Loucy (cell line): ENCODE measurements at regions not wholly inside any gene's neighbourhood (a gene's known extent, or its start where the extent isn't known, plus 50 kb on each side); places are given as distances from the start of the nearest gene placed in this dataset.

Experiments
- H2AFZ ChIP-seq: fragments of 200-600 bp; sonication (generic); 2 replicates; pipeline ENCODE4 v1.6.0; 2016; ENCODE audit warnings: antibody characterized with exemption, mild to moderate bottlenecking, low read length, moderate library complexity
- H3F3A ChIP-seq: fragments of 200-600 bp; 2 replicates; pipeline ENCODE4 v1.6.0; 2016; ENCODE audit warnings: antibody characterized with exemption, low read depth, mild to moderate bottlenecking
- H3K27me3 ChIP-seq: fragments of 200-600 bp; sonication (generic); 2 replicates; pipeline ENCODE4 v1.6.1; 2014; ENCODE audit warnings: low read length, mild to moderate bottlenecking; ENCODE audit not compliant: insufficient read depth, poor library complexity, severe bottlenecking
- H3K36me3 ChIP-seq: fragments of 200-600 bp; sonication (generic); 2 replicates; pipeline ENCODE4 v1.6.1; 2016; ENCODE audit warnings: low read length; ENCODE audit not compliant: insufficient read depth
- H3K4me1 ChIP-seq: fragments of 200-600 bp; sonication (generic); 2 replicates; pipeline ENCODE4 v1.5.1; 2014; ENCODE audit warnings: low read length, mild to moderate bottlenecking; ENCODE audit not compliant: insufficient read depth, poor library complexity, severe bottlenecking
- H3K4me2 ChIP-seq: fragments of 200-600 bp; sonication (generic); 2 replicates; pipeline ENCODE4 v1.6.0; 2014; ENCODE audit warnings: antibody characterized with exemption, low read length, low read depth, mild to moderate bottlenecking; ENCODE audit not compliant: poor library complexity, severe bottlenecking
- H3K4me3 ChIP-seq: fragments of 200-600 bp; sonication (generic); 2 replicates; pipeline ENCODE4 v1.5.1; 2014; ENCODE audit warnings: low read length, mild to moderate bottlenecking, mixed read lengths; ENCODE audit not compliant: poor library complexity, severe bottlenecking
- H3K79me2 ChIP-seq: fragments of 200-600 bp; sonication (generic); 2 replicates; pipeline ENCODE4 v1.6.1; 2014; ENCODE audit warnings: low read length; ENCODE audit not compliant: insufficient read depth
- H3K9ac ChIP-seq: fragments of 200-600 bp; sonication (generic); 2 replicates; pipeline ENCODE4 v1.6.0; 2014; ENCODE audit warnings: mild to moderate bottlenecking, low read depth, low read length, moderate library complexity; ENCODE audit not compliant: poor library complexity, severe bottlenecking
- H3K9me2 ChIP-seq: fragments of 200-600 bp; sonication (generic); replicated peaks from 2 replicates; pipeline ENCODE4 v1.6.1; 2016; ENCODE audit warnings: low read depth, low read length, mixed read lengths
- H3K9me3 ChIP-seq: fragments of 200-600 bp; sonication (generic); 2 replicates; pipeline ENCODE4 v1.6.1; 2014; ENCODE audit warnings: mild to moderate bottlenecking, antibody characterized with exemption, low read length, low read depth; ENCODE audit not compliant: insufficient read depth
- H4K20me1 ChIP-seq: fragments of 200-600 bp; sonication (generic); 2 replicates; pipeline ENCODE4 v1.6.0; 2014; ENCODE audit warnings: antibody characterized with exemption, low read length, mild to moderate bottlenecking; ENCODE audit not compliant: insufficient read depth, poor library complexity, severe bottlenecking
- CTCF ChIP-seq: fragments of 200-600 bp; sonication (generic); conservative IDR thresholded peaks from 2 replicates; pipeline ENCODE4 v1.5.1; 2014; ENCODE audit warnings: mild to moderate bottlenecking, antibody characterized with exemption, low read length
- EZH2phosphoT487 ChIP-seq: fragments of 200-600 bp; IDR thresholded peaks from 2 replicates; pipeline ENCODE4 v1.6.1; 2018; ENCODE audit warnings: antibody characterized with exemption, mild to moderate bottlenecking, moderate library complexity, borderline replicate concordance

GRCh38 chr17:77483128-77483598, 342.4 kb downstream of the SEC14L1 start:
- Histone ChIP-seq H2AFZ (no peak overlapping the region), H3K79me2 (peaks cover 91% of the 10 kb centered on the region), H3K27me3 (no peaks in the 10 kb centered on the region), H3K9ac (no peak overlapping the region), H3K4me3 (no peak overlapping the region), H3F3A (no peaks in the 10 kb centered on the region), H3K9me2 (no peaks in the 10 kb centered on the region), H3K36me3 (peaks cover 73% of the 10 kb centered on the region; the same call in 1 of the 2 replicates), H4K20me1 (peaks cover 85% of the 10 kb centered on the region), H3K9me3 (no peaks in the 10 kb centered on the region), H3K4me2 (no peak overlapping the region), H3K4me1 (peaks cover 4% of the 10 kb centered on the region)
- TF ChIP-seq EZH2phosphoT487 = no peak
- no peak for TF ChIP-seq CTCF

GRCh38 chr17:77484111-77484510, 343.3 kb downstream of the SEC14L1 start:
- H2AFZ ChIP-seq = no peak overlapping the region
- H3K36me3 ChIP-seq = peaks cover 79% of the 10 kb centered on the region; the same call in 1 of the 2 replicates
- H3K4me3 ChIP-seq = no peak overlapping the region
- peaks cover 81% of the 10 kb centered on the region for H3K79me2 ChIP-seq
- H3K9me2 ChIP-seq = no peaks in the 10 kb centered on the region
- peaks cover 2% of the 10 kb centered on the region for H3K4me1 ChIP-seq
- peaks cover 75% of the 10 kb centered on the region for H4K20me1 ChIP-seq
- no peaks in the 10 kb centered on the region for H3K27me3 ChIP-seq
- H3K9ac ChIP-seq = no peak overlapping the region
- no peaks in the 10 kb centered on the region for H3F3A ChIP-seq
- no peak overlapping the region for H3K4me2 ChIP-seq
- no peak for TF ChIP-seq EZH2phosphoT487
- no peak for TF ChIP-seq CTCF
- no peaks in the 10 kb centered on the region for H3K9me3 ChIP-seq

GRCh38 chr17:77485089-77485833, 344.5 kb downstream of the SEC14L1 start:
- Histone ChIP-seq H3K27me3 (no peaks in the 10 kb centered on the region), H3K9ac (no peak overlapping the region), H3K79me2 (peaks cover 70% of the 10 kb centered on the region), H3K9me3 (no peaks in the 10 kb centered on the region), H3K36me3 (peaks cover 89% of the 10 kb centered on the region; the same call in 1 of the 2 replicates), H4K20me1 (peaks cover 67% of the 10 kb centered on the region), H3K9me2 (no peaks in the 10 kb centered on the region), H3K4me2 (no peak overlapping the region), H2AFZ (no peak overlapping the region), H3K4me3 (no peak overlapping the region), H3F3A (no peaks in the 10 kb centered on the region), H3K4me1 (no peaks in the 10 kb centered on the region)
- TF ChIP-seq CTCF (no peak), EZH2phosphoT487 (no peak)
